HG02642 (cell line): ENCODE measurements at regions not wholly inside any gene's neighbourhood (a gene's known extent, or its start where the extent isn't known, plus 50 kb on each side); places are given as distances from the start of the nearest gene placed in this dataset.
"Not testable (repeated sequence)": the region's sequence is repeated elsewhere in the genome, so short reads cannot be mapped to it uniquely, and the experiment has no call there.

Experiments
- ATAC-seq: cut with Tn5 transposase; IDR thresholded peaks from one replicate; pipeline ENCODE4 v1.9.1; 2021; ENCODE audit warnings: mild to moderate bottlenecking; ENCODE audit not compliant: unreplicated experiment, poor library complexity

DNA sequence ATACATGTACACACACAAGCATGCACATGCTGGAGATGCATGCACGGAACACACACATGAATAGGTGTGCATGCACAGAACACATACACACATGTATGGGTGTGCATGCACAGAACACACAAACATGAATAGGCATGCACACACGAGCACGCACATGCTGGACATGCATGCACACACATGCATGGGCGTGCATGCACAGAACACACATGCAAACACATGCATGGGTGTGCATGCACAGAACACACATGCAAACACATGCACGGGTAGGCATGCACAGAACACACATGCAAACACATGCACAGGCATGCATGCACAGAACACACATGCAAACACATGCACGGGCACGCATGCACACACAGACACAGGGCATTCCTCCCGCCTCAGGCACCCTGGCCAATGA lies 382.3 kb downstream of the IRX2 start:
- no peak for ATAC-seq

DNA sequence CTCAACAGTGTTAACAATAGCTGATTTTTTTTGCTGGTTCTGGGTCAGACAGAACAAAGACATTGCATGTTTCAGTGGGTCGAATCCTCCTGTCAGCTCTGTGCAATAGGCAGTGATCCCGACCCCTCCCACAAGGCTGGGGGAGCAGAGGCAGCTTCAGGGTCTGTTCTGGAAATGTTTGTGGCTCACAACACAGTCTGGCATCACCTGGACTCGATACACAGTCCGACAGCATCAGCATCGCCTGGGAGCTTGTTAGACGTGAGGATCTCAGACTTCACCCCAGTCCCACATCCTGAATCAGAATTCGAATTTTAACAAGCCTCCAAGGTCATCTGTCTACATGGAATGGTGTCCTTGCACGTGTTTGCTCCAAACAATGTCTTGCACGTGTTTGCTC lies 384.7 kb downstream of the IRX2 start:
- no peak for ATAC-seq

DNA sequence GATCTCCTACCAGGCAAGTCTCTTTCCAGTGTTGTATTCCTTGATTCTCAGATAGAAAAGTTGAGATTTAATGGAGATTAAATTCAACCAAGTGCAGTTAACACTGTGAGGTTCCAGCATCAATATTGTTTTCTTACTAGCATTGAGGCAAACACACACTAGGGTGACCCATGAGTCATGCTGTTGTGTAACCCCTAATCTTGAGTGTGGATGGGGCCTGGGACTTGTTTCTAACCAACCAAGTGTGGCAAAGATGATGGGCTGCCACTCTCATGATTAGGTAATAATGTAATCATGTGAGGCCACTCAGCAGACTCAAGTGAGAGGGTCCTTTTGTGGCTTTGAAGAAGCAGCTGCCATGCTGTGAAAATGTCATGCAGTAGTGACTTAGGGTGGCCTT lies 394.2 kb downstream of the IRX2 start:
- no peak for ATAC-seq

GRCh38 chr5:2355859-2356258 lies 395.6 kb downstream of the IRX2 start:
- no peak for ATAC-seq

GRCh38 chr5:2353871-2354440 lies 397.5 kb downstream of the IRX2 start:
- no peak for ATAC-seq

GRCh38 chr5:2353211-2353610 lies 398.3 kb downstream of the IRX2 start:
- ATAC-seq: no peak

DNA sequence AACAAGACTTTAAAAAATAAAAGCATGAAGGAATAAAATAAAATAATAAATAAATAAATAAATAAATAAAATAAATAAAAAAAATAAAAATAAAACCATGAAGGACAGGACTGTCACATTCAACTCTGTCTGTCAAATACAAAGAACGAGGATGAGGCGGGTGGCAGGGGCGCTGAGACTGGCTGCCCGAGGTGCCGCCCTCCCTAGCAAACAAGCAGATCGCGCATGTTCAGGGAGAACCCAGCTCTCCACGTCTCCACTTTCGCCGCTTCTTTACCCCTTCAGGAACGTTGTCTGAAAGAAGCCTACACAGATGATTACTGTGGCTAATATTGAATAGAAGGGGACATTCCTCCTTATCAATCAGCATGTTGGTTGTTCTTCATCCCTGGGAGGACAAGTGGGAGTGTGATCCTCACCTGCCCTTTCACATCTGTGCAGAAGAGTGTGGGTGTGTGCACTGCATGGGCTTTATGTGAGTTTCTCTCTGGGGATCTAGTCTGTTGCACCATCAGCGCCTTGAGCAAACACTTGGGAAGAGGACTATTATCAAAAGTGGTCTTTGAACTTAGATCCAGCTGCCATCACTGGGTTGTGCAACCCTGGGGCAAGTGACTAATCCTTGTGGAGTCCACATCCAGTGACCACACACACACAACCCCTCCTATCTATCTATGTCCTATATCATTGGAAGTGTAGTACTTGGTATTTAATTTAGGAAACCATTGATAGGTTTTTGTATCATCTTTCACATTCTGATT lies 399.2 kb downstream of the IRX2 start:
- no peak for ATAC-seq

DNA sequence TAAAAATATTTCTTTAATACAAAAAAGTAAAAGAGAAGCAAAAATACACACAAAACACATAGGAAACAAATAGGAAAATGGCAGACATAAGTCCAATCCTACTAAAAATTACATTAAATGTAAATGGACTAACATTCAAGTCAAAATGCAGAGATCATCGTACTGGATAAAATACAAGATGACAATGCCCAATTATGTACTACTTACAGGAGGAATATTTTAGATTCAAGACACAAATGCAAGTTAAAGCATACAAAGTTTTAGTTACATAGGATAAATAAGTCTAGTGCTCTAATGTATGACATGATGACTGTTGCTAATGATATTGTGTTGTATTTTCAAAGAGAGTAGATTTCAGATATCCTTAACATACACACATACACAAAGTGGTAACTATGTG lies 401.7 kb downstream of the IRX2 start:
- not testable (repeated sequence) for ATAC-seq

DNA sequence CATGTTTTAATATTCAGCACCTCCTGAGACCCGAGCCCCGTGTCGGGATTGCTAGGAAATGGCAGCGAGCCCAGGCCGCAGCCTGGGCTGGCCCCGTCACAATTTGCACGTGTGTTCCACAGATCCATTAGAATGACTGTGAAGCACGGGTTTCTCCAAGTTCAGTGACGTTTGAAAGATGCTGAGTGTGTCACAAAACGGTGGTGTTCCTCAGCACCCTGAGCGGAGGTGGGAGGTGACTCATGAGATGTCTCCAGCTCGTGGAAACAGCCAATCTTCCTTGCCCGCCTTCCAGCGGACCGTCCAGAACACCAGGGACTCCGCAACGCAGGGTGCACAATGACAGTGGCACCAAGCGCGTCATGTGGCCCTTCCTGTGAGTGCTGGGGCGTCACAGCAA lies 412.8 kb downstream of the IRX2 start:
- ATAC-seq: no peak

- no peak for ATAC-seq
Observed at GRCh38 chr5:2335733-2336515, 415.6 kb downstream of the IRX2 start.

DNA sequence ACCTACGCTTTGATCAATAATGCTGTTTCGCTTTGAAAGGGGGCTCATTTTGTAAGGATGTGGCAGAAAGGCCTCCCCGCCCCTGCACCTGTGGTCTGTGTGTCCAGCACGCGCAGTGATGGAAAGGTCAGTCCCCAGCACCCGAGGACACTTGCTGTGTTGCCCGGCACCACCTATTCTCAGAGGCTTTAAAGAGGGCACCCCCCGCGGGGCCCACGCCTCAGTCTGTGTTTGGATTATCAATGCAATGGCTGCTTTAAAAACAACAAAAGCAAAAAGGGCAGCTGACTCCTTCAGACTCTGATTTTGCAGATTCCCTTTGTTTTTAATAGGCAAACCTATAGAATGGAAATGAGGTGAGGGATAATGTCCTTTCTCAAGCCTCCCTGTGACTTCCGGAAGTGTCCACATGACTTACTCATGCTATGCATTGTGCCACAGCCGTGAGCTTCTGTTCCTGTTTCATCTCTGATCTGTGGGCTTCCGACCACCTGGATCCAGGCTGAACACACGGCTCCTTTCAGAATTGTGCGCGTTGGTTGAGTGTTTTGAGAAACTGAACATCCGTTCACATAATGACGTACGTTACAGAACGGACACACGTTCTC lies 416.2 kb downstream of the IRX2 start:
- no peak for ATAC-seq

GRCh38 chr5:2334719-2335118 lies 416.8 kb downstream of the IRX2 start:
- ATAC-seq: no peak

- no peak for ATAC-seq
Observed at GRCh38 chr5:2333291-2333690, 418.2 kb downstream of the IRX2 start.

DNA sequence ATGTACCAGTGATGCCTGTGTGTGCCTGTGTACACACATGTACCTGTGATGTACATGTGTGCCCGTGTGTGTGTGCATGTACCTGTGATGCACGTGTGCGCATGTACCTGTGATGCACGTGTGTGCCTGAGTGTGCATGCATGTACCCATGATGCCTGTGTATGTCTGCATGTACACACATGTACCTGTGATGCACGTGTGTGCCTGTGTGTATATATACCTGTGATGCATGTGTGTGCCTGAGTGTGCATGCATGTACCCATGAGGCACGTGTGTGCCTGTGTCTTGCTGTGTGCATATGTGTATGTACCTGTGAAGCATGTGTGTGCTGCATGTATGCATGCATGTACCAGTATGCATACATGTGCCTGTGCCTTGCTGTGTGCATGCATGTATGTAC lies 419.0 kb downstream of the IRX2 start:
- no peak for ATAC-seq

GRCh38 chr5:2330325-2331130 lies 420.9 kb downstream of the IRX2 start:
- no peak for ATAC-seq

DNA sequence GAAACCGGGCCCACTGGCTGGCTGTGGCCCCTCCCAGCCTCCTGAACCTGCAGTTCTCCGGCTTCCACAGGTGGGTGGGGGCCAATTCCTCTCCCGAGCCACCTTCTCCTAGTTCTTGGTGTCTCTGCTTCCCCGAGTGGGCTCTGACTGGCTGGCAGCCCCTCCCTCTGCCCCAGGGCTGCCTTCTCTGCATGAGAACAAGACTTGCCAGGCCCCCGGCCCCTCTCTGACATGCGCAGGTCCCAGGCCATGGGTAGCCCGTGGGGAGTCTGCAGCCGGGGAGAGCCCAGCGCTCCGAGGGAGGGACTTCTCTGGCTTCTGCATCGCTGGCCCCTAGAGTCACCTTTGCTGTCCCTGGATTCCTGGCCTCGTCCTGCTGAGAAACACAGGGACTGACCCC lies 421.7 kb downstream of the IRX2 start:
- no peak for ATAC-seq

GRCh38 chr5:2326601-2327000 lies 424.9 kb downstream of the IRX2 start:
- ATAC-seq: no peak

GRCh38 chr5:2324788-2325187 lies 426.7 kb downstream of the IRX2 start:
- ATAC-seq: no peak

DNA sequence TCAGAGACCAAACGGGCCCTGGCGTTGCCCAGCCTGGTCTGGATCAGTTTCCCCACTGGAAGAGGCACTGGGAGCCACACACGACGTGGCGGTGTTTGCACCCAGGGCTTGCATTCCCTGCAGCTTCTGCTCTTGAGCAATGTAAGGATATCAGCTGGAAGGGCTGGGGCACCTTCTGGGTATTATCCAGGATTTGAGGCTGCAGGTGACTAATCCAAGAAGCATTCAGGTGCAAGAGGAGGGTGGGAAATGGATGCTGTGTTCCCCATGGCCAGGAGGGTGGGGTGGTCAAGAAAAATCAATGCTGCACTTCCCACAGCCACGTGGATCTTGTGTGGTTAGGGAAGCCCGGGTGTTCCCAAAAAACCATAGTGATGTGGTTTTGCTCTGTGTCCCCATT lies 430.9 kb downstream of the IRX2 start:
- no peak for ATAC-seq

DNA sequence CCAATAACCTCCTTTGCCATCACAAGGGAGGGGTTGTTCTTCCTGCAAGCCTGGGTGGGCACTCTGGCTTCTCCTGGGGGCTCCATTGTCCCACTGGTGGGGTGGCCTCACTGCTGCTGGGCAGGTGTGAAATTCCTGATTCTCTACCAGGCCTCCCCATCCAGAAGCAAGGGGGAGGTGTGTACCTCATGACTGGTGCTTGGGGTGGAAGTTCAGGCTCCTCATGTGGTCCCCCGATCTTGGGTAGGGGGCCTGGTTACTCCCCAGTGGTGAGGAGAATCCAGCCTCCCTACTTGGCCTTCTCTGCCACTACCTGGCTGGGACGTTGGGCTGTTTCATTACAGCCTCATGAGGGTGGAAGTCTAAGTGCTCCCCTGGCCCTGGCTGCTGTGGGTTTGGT lies 433.9 kb downstream of the IRX2 start:
- no peak for ATAC-seq
